MM.1S (cell line): ENCODE measurements at regions not wholly inside any gene's neighbourhood (a gene's known extent, or its start where the extent isn't known, plus 50 kb on each side); places are given as distances from the start of the nearest gene placed in this dataset.

ENCODE experiments used
- CTCF ChIP-seq: fragments of 300-600 bp; sonication (generic); IDR thresholded peaks from 2 replicates; pipeline ENCODE4 v1.5.1; 2016; ENCODE audit warnings: antibody characterized with exemption, low read length, mixed read lengths
- EZH2 ChIP-seq: fragments of 300-600 bp; sonication (generic); optimal IDR thresholded peaks from 2 replicates; pipeline ENCODE3; 2017; ENCODE audit warnings: low read depth, mild to moderate bottlenecking, antibody characterized with exemption, low read length, mixed read lengths
- EZH2phosphoT487 ChIP-seq: fragments of 300-600 bp; sonication (generic); IDR thresholded peaks from 2 replicates; pipeline ENCODE4 v1.6.1; 2018; ENCODE audit warnings: antibody characterized with exemption, low read length

DNA sequence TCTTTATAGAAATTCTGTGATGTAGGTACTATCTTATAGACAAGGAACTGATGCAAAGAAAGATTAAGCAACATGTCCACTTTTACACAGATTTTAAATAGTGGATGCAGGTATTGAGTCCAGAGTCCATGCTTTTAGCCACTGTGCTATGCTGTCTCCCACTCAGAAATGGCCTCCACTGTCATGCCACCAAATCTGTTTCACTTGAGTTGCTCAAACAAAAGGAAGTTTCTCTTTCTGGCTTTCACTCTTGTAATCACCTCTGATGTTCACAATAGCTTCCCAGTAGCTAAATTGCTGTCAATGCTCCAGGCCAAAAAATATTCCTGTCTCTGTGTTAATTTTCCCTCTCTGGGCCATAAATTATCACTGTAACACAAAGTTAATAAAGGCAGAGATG lies 77.0 kb upstream of the RASA1 start:
- TF ChIP-seq CTCF (no peak), EZH2 (no peak), EZH2phosphoT487 (no peak)
